Thoracic aorta (tissue), 2 donors: ENCODE measurements at regions not wholly inside any gene's neighbourhood (a gene's known extent, or its start where the extent isn't known, plus 50 kb on each side); places are given as distances from the start of the nearest gene placed in this dataset.

ENCODE experiments used
- ATAC-seq: fragments of 150-250 bp; one replicate; pipeline ENCODE4 v1.8.0; 2017; ENCODE audit warnings: low read depth; ENCODE audit not compliant: insufficient number of reproducible peaks, low FRiP score
- DNase-seq: peaks from one replicate; pipeline ENCODE4 v3.0.0-alpha.2; 2020; ENCODE audit warnings: low spot score
- H3K27ac ChIP-seq, 2 donors: fragments of 200-600 bp; sonication (generic); 1 replicate in 1 of 2; 2 replicates in 1 of 2; pipeline ENCODE4 v1.5.1; 2016; ENCODE audit warnings: mild to moderate bottlenecking in 2 of 2, moderate library complexity in 2 of 2
- H3K27me3 ChIP-seq: fragments of 200-600 bp; sonication (generic); replicated peaks from 2 replicates; pipeline ENCODE4 v1.6.0; 2016; ENCODE audit warnings: mild to moderate bottlenecking; ENCODE audit not compliant: insufficient read depth
- H3K36me3 ChIP-seq: fragments of 200-600 bp; sonication (generic); one replicate; pipeline ENCODE4 v1.5.1; 2016
- H3K4me1 ChIP-seq, 2 donors: fragments of 200-600 bp; sonication (generic); 1 replicate in 1 of 2; 2 replicates in 1 of 2; pipeline versions ENCODE4 v1.5.1 to v1.6.0; 2016; ENCODE audit warnings: low read depth in 2 of 2, mild to moderate bottlenecking in 1 of 2; ENCODE audit not compliant: control insufficient read depth in 1 of 2
- H3K4me3 ChIP-seq: fragments of 200-600 bp; sonication (generic); 2 replicates; pipeline ENCODE4 v1.5.1; 2016; ENCODE audit warnings: mild to moderate bottlenecking
- H3K9me3 ChIP-seq: fragments of 200-600 bp; sonication (generic); 2 replicates; pipeline ENCODE4 v1.5.1; 2016
- TF ChIP-seq, protein P1 (sequence below): fragments of 200-600 bp; sonication (generic); IDR thresholded peaks from one replicate; pipeline ENCODE4 v1.5.1; 2019; ENCODE audit warnings: antibody characterized with exemption

GRCh38 chr18:10033016-10033399 lies 119.2 kb downstream of the VAPA start:
- H3K9me3 ChIP-seq: no peaks in the 10 kb centered on the region
- TF ChIP-seq, protein P1, sequence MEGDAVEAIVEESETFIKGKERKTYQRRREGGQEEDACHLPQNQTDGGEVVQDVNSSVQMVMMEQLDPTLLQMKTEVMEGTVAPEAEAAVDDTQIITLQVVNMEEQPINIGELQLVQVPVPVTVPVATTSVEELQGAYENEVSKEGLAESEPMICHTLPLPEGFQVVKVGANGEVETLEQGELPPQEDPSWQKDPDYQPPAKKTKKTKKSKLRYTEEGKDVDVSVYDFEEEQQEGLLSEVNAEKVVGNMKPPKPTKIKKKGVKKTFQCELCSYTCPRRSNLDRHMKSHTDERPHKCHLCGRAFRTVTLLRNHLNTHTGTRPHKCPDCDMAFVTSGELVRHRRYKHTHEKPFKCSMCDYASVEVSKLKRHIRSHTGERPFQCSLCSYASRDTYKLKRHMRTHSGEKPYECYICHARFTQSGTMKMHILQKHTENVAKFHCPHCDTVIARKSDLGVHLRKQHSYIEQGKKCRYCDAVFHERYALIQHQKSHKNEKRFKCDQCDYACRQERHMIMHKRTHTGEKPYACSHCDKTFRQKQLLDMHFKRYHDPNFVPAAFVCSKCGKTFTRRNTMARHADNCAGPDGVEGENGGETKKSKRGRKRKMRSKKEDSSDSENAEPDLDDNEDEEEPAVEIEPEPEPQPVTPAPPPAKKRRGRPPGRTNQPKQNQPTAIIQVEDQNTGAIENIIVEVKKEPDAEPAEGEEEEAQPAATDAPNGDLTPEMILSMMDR: no peak
- peaks cover 12 to 72% of the 10 kb centered on the region in 2 donors for H3K4me1 ChIP-seq
- ATAC-seq (no peak), DNase-seq (no peak)
- H3K27me3 ChIP-seq: no peaks in the 10 kb centered on the region
- H3K36me3 ChIP-seq: no peaks in the 10 kb centered on the region
- H3K4me3 ChIP-seq: peak overlapping the region; percentile 58
- H3K27ac ChIP-seq: peak overlapping the region; percentile 72 to 84

- H3K36me3 ChIP-seq: no peaks in the 10 kb centered on the region
- H3K9me3 ChIP-seq: no peaks in the 10 kb centered on the region
- no peaks in the 10 kb centered on the region for H3K27me3 ChIP-seq
- ATAC-seq: no peak
- no peak overlapping the region for H3K4me3 ChIP-seq
- TF ChIP-seq, protein P1: no peak
- no peak for DNase-seq
- peaks cover 16 to 77% of the 10 kb centered on the region in 2 donors for H3K4me1 ChIP-seq
- H3K27ac ChIP-seq: peak overlapping the region; percentile 53 to 74
These were observed 121.6 kb downstream of the VAPA start for GRCh38 chr18:10035281-10035991.

DNA sequence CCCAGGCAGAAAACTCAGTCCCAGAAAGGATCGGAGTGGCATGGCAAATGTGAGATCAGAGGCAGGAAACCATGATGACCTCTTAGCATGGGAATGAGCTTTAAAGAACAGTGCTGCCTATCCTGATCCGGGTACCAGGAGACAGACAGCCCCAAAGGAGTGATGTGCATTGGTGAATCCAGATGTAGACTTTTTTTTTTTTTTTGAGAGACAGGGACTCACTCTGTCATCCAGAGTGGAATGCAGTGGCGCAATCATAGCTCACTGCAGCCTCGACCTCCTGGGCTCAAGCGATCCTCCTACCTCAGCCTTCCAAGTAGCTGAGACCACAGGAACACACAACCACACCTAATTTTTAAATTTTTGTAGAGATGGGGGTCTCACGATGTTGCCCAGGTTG lies 122.7 kb downstream of the VAPA start:
- peak overlapping the region; percentile 53 to 74 for H3K27ac ChIP-seq
- TF ChIP-seq, protein P1: no peak

DNA sequence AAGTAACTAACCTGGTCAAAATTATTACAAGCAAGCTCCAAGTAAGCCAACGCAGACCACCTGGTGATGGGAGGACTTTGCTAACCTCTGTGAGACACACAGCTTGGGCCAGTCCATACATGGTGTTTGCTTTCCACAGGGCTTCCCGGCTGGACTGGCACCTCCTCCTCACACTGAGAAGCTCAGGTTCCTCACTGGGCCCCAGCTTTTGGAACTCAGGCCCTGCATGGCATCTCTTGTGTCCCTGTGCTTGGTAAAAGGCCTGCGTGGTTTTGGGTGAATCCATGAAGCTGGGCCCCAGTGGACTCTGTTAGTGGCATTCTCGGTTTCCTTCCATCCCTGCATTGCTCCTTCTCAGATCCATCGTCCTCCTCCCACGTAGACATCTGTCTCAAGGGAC lies 123.4 kb downstream of the VAPA start:
- H3K4me1 ChIP-seq: peaks cover 16 to 75% of the 10 kb centered on the region in 2 donors
- H3K36me3 ChIP-seq: no peaks in the 10 kb centered on the region
- no peaks in the 10 kb centered on the region for H3K27me3 ChIP-seq
- peaks cover 2% of the 10 kb centered on the region for H3K9me3 ChIP-seq
- DNase-seq: no peak
- H3K4me3 ChIP-seq: no peak overlapping the region
- no peak for ATAC-seq
- H3K27ac ChIP-seq: no peak overlapping the region
- TF ChIP-seq, protein P1: no peak

More for the DNA sequence above, 122.7 kb downstream of the VAPA start:
- H3K4me3 ChIP-seq: no peak overlapping the region
- no peaks in the 10 kb centered on the region for H3K27me3 ChIP-seq
- no peaks in the 10 kb centered on the region for H3K9me3 ChIP-seq
- ATAC-seq (no peak), DNase-seq (no peak)
- peaks cover 17 to 75% of the 10 kb centered on the region in 2 donors for H3K4me1 ChIP-seq
- no peaks in the 10 kb centered on the region for H3K36me3 ChIP-seq

- Histone ChIP-seq H3K4me1 (peaks cover 10 to 67% of the 10 kb centered on the region in 2 donors), H3K4me3 (no peak overlapping the region), H3K36me3 (no peaks in the 10 kb centered on the region), H3K27me3 (no peaks in the 10 kb centered on the region), H3K27ac (peak overlapping the region in 1 of 2 donors; percentile 92), H3K9me3 (peaks cover 6% of the 10 kb centered on the region)
- ATAC-seq (no peak), DNase-seq (no peak)
- TF ChIP-seq, protein P1: no peak
These were observed 124.5 kb downstream of the VAPA start for GRCh38 chr18:10038268-10038667.
